ENCODE measurements at regions not wholly inside any gene's neighbourhood (a gene's known extent, or its start where the extent isn't known, plus 50 kb on each side); places are given as distances from the start of the nearest gene placed in this dataset.

GRCh38 chr1:215479567-215479966 is 87.5 kb upstream of the KCTD3 start:
- Mint-ChIP-seq H3K4me1 (peaks cover 12% of the 10 kb centered on the region), H3K36me3 (ENCODE audit: low read depth) (no peaks in the 10 kb centered on the region), H3K9me3 (peaks cover 43% of the 10 kb centered on the region), H3K4me3 (no peak overlapping the region), H3K27me3 (ENCODE audit: insufficient read depth) (no peaks in the 10 kb centered on the region), H3K27ac (no peak overlapping the region)
- no peak overlapping the region for H3K27ac ChIP-seq (ENCODE audit: low read depth, low read length)
- no peaks in the 10 kb centered on the region for H3K27me3 ChIP-seq (ENCODE audit: control insufficient read depth, insufficient read depth, low read length, poor library complexity, severe bottlenecking)
- no peak overlapping the region for H3K9ac ChIP-seq (ENCODE audit: extremely low read depth, low read length, poor library complexity, severe bottlenecking)
- H3K36me3 ChIP-seq (ENCODE audit: control insufficient read depth, insufficient read depth, low read length): no peaks in the 10 kb centered on the region
- no peaks in the 10 kb centered on the region for H3K4me1 ChIP-seq (ENCODE audit: control insufficient read depth, insufficient read depth, low read length)
- TF ChIP-seq, protein P1, sequence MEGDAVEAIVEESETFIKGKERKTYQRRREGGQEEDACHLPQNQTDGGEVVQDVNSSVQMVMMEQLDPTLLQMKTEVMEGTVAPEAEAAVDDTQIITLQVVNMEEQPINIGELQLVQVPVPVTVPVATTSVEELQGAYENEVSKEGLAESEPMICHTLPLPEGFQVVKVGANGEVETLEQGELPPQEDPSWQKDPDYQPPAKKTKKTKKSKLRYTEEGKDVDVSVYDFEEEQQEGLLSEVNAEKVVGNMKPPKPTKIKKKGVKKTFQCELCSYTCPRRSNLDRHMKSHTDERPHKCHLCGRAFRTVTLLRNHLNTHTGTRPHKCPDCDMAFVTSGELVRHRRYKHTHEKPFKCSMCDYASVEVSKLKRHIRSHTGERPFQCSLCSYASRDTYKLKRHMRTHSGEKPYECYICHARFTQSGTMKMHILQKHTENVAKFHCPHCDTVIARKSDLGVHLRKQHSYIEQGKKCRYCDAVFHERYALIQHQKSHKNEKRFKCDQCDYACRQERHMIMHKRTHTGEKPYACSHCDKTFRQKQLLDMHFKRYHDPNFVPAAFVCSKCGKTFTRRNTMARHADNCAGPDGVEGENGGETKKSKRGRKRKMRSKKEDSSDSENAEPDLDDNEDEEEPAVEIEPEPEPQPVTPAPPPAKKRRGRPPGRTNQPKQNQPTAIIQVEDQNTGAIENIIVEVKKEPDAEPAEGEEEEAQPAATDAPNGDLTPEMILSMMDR (conservative IDR thresholded peaks at IDR 0.05): no peak
- H3K4me3 ChIP-seq (ENCODE audit: low read length): no peak overlapping the region
- H3K9me3 ChIP-seq (ENCODE audit: control insufficient read depth, low read length): peaks cover 18% of the 10 kb centered on the region
- DNase-seq: no peak

DNA sequence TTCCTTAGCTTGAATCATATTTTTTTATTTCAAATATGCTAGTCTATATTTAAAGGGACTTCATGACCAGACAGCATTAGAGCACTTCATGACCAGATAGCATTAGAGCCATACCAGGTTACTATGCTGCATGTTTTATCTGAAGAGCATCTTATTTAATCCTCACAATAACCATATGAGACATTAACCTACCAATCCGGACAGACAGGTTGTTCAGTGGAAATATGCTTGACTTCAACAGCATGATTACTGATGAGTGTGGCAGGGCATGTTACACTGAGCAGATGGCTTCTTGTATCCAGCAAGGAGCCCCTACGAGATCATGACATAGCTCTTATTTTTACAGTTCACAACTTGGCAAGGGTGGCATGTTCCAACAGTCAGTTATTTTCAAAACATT is 85.0 kb upstream of the KCTD3 start:
- no peak for DNase-seq
- Histone ChIP-seq H3K9me3 (ENCODE audit: control insufficient read depth, low read length) (peaks cover 18% of the 10 kb centered on the region), H3K4me3 (ENCODE audit: low read length) (no peak overlapping the region), H3K27me3 (ENCODE audit: control insufficient read depth, insufficient read depth, low read length, poor library complexity, severe bottlenecking) (no peaks in the 10 kb centered on the region), H3K36me3 (ENCODE audit: control insufficient read depth, insufficient read depth, low read length) (no peaks in the 10 kb centered on the region), H3K9ac (ENCODE audit: extremely low read depth, low read length, poor library complexity, severe bottlenecking) (no peak overlapping the region), H3K27ac (ENCODE audit: low read depth, low read length) (no peak overlapping the region), H3K4me1 (ENCODE audit: control insufficient read depth, insufficient read depth, low read length) (no peaks in the 10 kb centered on the region)
- peaks cover 12% of the 10 kb centered on the region for H3K4me1 Mint-ChIP-seq
- no peak overlapping the region for H3K27ac Mint-ChIP-seq
- 87 to 100% methylated on average over 1 to 2 of the region's 2 CpGs for WGBS, 2 experiments (ENCODE audit: insufficient coverage in 1 of 2, insufficient read length in 1 of 2)
- no peak overlapping the region for H3K4me3 Mint-ChIP-seq
- H3K9me3 Mint-ChIP-seq: peaks cover 32% of the 10 kb centered on the region
- TF ChIP-seq, protein P1 (conservative IDR thresholded peaks at IDR 0.05): no peak
- H3K27me3 Mint-ChIP-seq (ENCODE audit: insufficient read depth): no peaks in the 10 kb centered on the region
- H3K36me3 Mint-ChIP-seq (ENCODE audit: low read depth): no peaks in the 10 kb centered on the region

DNA sequence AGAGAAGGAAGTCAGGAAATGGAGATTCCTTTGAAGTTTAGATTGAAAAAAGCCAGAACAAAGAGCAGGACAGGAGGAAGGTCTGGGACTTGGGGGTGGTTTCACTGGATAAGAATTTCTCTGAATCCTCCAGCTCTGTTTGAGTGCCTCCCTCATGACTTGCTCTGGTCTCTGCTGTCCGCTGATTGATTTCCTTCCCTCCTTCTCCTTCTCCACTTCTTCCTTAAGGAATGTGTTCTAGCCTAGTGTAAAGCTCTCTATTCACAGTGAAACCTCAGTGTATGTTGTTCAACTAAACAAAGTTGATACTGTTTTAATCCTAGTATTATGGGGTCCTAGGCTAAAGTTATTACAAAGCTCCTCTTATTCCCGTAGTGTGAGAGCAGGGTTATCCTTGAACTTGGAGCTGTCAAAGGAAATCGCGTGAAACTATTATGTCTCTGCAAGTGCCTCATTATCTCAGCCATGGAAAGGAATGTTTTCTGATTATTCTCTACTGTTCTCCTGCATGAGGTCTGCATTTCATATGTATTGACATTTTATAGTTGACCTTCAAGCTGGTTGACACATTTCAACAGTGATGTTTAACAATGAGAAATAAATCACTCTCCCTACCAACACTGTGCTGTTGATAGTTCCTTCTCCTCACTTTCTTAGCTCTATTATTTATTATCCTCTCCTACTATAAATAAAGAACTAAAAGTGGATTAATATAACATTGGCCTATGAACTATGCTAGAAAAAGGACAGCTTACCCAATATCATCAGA is 82.7 kb upstream of the KCTD3 start:
- Histone ChIP-seq H3K4me3 (ENCODE audit: low read length) (no peak overlapping the region), H3K9me3 (ENCODE audit: control insufficient read depth, low read length) (peaks cover 14% of the 10 kb centered on the region), H3K4me1 (ENCODE audit: control insufficient read depth, insufficient read depth, low read length) (no peaks in the 10 kb centered on the region), H3K27ac (ENCODE audit: low read depth, low read length) (peak overlapping the region; percentile 56), H3K9ac (ENCODE audit: extremely low read depth, low read length, poor library complexity, severe bottlenecking) (no peak overlapping the region), H3K27me3 (ENCODE audit: control insufficient read depth, insufficient read depth, low read length, poor library complexity, severe bottlenecking) (no peaks in the 10 kb centered on the region), H3K36me3 (ENCODE audit: control insufficient read depth, insufficient read depth, low read length) (no peaks in the 10 kb centered on the region)
- TF ChIP-seq, protein P1 (conservative IDR thresholded peaks at IDR 0.05): no peak
- Mint-ChIP-seq H3K36me3 (ENCODE audit: low read depth) (no peaks in the 10 kb centered on the region), H3K27ac (no peak overlapping the region), H3K27me3 (ENCODE audit: insufficient read depth) (no peaks in the 10 kb centered on the region), H3K9me3 (peaks cover 17% of the 10 kb centered on the region), H3K4me3 (no peak overlapping the region), H3K4me1 (peaks cover 18% of the 10 kb centered on the region)
- DNase-seq: no peak
- 87 to 88% methylated on average over 3 to 4 of the region's 4 CpGs for WGBS, 2 experiments (ENCODE audit: insufficient coverage in 1 of 2, insufficient read length in 1 of 2)

Data from endodermal cell (in vitro differentiated cells).